Osteocyte (in vitro differentiated cells): ENCODE measurements at regions not wholly inside any gene's neighbourhood (a gene's known extent, or its start where the extent isn't known, plus 50 kb on each side); places are given as distances from the start of the nearest gene placed in this dataset.

Experiments used
- DNase-seq: peaks from one replicate; pipeline ENCODE4 v3.0.0; 2021; ENCODE audit warnings: mixed read lengths; ENCODE audit not compliant: unreplicated experiment; ENCODE audit errors: extremely low spot score
- H3K27ac Mint-ChIP-seq: one replicate; pipeline ENCODE4 v1.8.0; 2021; ENCODE audit warnings: mild to moderate bottlenecking, mixed read lengths; ENCODE audit not compliant: unreplicated experiment
- H3K27me3 Mint-ChIP-seq: one replicate; pipeline ENCODE4 v1.8.0; 2021; ENCODE audit warnings: mixed read lengths; ENCODE audit not compliant: unreplicated experiment
- H3K36me3 Mint-ChIP-seq: one replicate; pipeline ENCODE4 v1.8.0; 2021; ENCODE audit warnings: mixed read lengths; ENCODE audit not compliant: unreplicated experiment
- H3K4me1 Mint-ChIP-seq: one replicate; pipeline ENCODE4 v1.8.0; 2021; ENCODE audit warnings: mixed read lengths; ENCODE audit not compliant: unreplicated experiment
- H3K4me3 Mint-ChIP-seq: one replicate; pipeline ENCODE4 v1.8.0; 2021; ENCODE audit warnings: mild to moderate bottlenecking, moderate library complexity, mixed read lengths; ENCODE audit not compliant: unreplicated experiment
- H3K9me3 Mint-ChIP-seq: one replicate; pipeline ENCODE4 v1.8.0; 2021; ENCODE audit warnings: mixed read lengths; ENCODE audit not compliant: unreplicated experiment
- CTCF ChIP-seq: fragments of 200-600 bp; sonication (generic); IDR thresholded peaks from 2 replicates; pipeline ENCODE4 v1.5.0; 2021; ENCODE audit warnings: antibody characterized with exemption, mild to moderate bottlenecking, moderate library complexity

DNA sequence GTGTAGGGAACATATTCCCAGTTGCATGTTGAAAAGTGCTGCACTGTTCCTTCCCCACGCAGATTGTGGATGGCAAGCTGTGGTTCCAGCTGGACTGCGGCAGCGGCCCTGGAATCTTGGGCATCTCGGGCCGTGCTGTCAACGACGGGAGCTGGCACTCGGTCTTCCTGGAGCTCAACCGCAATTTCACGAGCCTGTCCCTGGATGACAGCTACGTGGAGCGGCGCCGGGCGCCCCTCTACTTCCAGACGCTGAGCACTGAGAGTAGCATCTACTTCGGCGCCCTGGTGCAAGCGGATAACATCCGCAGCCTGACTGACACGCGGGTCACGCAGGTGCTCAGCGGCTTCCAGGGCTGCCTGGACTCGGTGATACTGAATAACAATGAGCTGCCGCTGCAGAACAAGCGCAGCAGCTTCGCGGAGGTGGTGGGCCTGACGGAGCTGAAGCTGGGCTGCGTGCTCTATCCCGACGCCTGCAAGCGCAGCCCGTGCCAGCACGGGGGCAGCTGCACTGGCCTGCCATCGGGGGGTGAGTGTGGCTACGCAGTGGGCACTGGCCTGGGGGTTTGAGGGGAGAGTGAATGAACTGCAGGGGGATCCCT, 102.7 kb upstream of the MTNR1B start:
- Mint-ChIP-seq H3K27me3 (no peaks in the 10 kb centered on the region), H3K9me3 (no peaks in the 10 kb centered on the region), H3K4me1 (peaks cover 21% of the 10 kb centered on the region), H3K4me3 (no peak overlapping the region), H3K27ac (no peak overlapping the region), H3K36me3 (no peaks in the 10 kb centered on the region)
- no peak for DNase-seq
- TF ChIP-seq CTCF, result no peak

DNA sequence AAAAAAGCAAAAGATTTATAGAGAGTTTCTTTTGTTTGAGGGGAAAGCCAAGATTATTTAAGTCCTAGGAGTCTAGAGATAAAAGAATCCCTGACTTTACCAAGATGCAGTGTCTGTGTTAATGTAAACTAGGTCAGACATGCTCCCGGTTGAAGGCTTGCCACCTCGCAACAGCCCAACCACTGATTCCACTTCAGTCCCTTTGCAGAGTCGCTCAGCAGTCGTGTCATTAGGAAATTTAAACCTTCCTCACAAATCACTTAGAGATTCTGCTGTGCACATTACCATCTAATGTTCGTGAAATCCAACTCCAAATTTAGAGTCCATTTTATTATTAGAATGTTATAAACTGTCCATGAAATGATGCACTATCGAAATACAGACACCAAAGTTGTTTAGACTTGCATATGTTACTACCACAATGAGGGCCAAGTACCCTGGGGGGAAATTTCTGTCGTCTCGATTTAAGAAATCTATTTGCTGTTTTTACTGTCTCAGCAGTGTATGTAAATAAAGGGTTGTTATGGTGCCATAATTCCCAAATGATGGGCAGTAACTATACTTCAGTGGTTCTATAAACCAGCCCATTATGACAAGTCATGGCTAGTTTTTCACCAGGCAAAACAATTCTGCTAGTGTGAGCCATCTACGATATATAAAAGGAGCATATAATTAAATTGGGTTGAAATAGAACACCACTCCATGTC, 101.4 kb upstream of the MTNR1B start:
- H3K36me3 Mint-ChIP-seq, result no peaks in the 10 kb centered on the region
- no peak overlapping the region for H3K27ac Mint-ChIP-seq
- peaks cover 14% of the 10 kb centered on the region for H3K4me1 Mint-ChIP-seq
- no peak for TF ChIP-seq CTCF
- no peaks in the 10 kb centered on the region for H3K27me3 Mint-ChIP-seq
- no peak overlapping the region for H3K4me3 Mint-ChIP-seq
- H3K9me3 Mint-ChIP-seq, result no peaks in the 10 kb centered on the region
- no peak for DNase-seq

GRCh38 chr11:92869716-92870115, 99.7 kb upstream of the MTNR1B start:
- Mint-ChIP-seq H3K4me1 (peaks cover 14% of the 10 kb centered on the region), H3K9me3 (no peaks in the 10 kb centered on the region), H3K4me3 (no peak overlapping the region), H3K36me3 (no peaks in the 10 kb centered on the region), H3K27ac (no peak overlapping the region), H3K27me3 (no peaks in the 10 kb centered on the region)
- TF ChIP-seq CTCF, result no peak
- DNase-seq, result no peak

DNA sequence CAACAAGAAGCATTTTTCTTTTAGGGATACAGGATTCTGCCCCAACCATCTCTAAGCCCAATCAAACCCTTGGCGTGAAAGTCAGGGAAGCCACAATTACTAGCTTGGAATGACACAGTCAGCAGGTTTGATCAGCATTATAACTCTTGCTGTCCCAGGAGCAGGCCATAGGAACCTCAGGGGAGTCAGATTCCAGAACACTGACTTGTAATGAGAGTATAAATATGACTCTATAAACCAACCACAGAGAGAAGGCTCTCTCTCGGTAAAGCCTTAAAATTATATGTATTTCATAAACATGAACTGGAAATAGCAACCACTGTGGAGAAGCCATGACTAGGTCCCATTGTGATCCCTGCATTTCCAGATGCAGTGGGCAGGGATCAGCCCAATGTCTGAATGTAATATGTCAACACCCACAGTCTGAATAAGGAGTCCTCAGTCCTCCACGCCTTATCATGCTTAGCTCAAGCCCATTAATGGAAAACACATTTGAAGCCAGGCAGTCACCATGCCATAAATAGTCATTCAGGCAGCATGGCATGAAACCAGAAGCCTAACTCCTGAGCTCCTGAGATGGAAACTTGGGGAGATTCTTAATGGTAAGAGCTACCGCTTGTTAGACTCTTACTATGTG, 99.1 kb upstream of the MTNR1B start:
- no peak overlapping the region for H3K27ac Mint-ChIP-seq
- peaks cover 9% of the 10 kb centered on the region for H3K4me1 Mint-ChIP-seq
- H3K4me3 Mint-ChIP-seq, result no peak overlapping the region
- no peak for TF ChIP-seq CTCF
- H3K36me3 Mint-ChIP-seq, result no peaks in the 10 kb centered on the region
- H3K9me3 Mint-ChIP-seq, result no peaks in the 10 kb centered on the region
- no peak for DNase-seq
- no peaks in the 10 kb centered on the region for H3K27me3 Mint-ChIP-seq

- Mint-ChIP-seq H3K27me3 (no peaks in the 10 kb centered on the region), H3K4me3 (no peak overlapping the region), H3K4me1 (peaks cover 9% of the 10 kb centered on the region), H3K36me3 (no peaks in the 10 kb centered on the region), H3K9me3 (no peaks in the 10 kb centered on the region), H3K27ac (no peak overlapping the region)
- DNase-seq, result no peak
- no peak for TF ChIP-seq CTCF
Observed at GRCh38 chr11:92873551-92873950, 95.9 kb upstream of the MTNR1B start.
